AG09309 (cell line): ENCODE measurements at regions not wholly inside any gene's neighbourhood (a gene's known extent, or its start where the extent isn't known, plus 50 kb on each side); places are given as distances from the start of the nearest gene placed in this dataset.
"Not testable (repeated sequence)": the region's sequence is repeated elsewhere in the genome, so short reads cannot be mapped to it uniquely, and the experiment has no call there.

ENCODE experiments used
- DNase-seq: peaks from one replicate; pipeline ENCODE4 v3.0.0-alpha.2; 2010; ENCODE audit warnings: low read depth
- H3K4me3 ChIP-seq: 2 replicates; pipeline ENCODE4 v1.5.1; 2011; ENCODE audit warnings: mild to moderate bottlenecking, low read depth, low read length, moderate library complexity; ENCODE audit not compliant: control insufficient read depth
- CTCF ChIP-seq: IDR thresholded peaks from 2 replicates; pipeline ENCODE4 v1.5.1; 2011; ENCODE audit warnings: mild to moderate bottlenecking, low read depth, low read length, inconsistent platforms; ENCODE audit not compliant: insufficient read depth, control insufficient read depth; ENCODE audit errors: missing control alignments

- no peak for DNase-seq
- H3K4me3 ChIP-seq: no peak overlapping the region
- TF ChIP-seq CTCF: no peak
Observed at GRCh38 chr4:159777689-159778088, 674.8 kb downstream of the RAPGEF2 start.

GRCh38 chr4:159778298-159778697, 675.4 kb downstream of the RAPGEF2 start:
- TF ChIP-seq CTCF: no peak
- DNase-seq: no peak
- H3K4me3 ChIP-seq: no peak overlapping the region

DNA sequence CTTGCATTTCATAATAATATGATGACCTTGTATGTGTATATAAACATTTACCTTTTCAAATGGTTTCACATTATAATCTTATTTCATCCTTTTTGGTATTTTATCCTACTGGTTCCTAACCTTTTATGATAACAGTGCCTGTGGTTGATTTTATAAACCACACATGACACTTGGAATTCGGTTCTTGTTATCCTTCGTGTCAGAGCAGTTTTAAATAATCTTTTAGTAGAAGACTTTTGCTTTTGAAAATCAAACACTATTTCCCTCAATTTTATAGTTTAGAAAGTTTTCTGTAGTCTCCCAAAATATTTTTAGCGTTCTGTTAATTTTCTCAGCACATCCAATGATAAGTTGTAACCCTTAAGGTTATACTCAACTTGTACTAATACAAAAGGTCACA, 676.8 kb downstream of the RAPGEF2 start:
- no peak for DNase-seq
- no peak overlapping the region for H3K4me3 ChIP-seq
- no peak for TF ChIP-seq CTCF

DNA sequence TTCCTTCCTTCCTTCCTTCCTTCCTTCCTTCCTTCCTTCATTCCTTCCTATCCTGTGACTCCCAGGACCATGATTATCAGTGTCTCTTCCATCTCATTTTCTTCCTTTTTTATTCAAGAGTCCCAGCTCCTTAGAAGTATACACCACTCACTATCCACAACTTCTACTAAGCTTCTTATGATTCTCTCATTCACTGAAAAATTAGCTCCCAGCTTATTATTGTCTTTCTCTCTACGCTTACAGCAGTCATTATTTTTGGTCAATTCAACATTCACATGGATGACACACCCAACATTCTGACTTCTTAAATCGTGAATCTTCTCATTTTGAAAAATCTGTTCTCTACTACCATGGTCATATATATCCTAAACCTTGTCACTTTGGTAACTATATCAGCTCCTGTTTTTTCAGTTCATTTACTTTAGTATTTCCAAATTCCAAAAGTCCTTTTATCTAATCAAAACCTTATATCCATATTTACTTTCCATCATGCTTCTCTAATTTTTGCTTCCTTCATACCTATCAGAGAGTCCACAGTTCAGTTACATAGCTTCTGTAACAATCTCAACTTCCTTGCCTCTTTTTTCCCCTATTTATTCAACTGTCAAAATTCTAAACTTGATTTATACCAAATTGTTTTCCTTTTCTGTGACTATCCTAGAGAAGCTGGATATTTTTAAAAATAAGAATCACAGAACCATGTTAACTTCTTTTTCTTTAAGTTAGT, 677.5 kb downstream of the RAPGEF2 start:
- DNase-seq: no peak
- TF ChIP-seq CTCF: no peak
- H3K4me3 ChIP-seq: no peak overlapping the region

GRCh38 chr4:159787901-159788300, 685.0 kb downstream of the RAPGEF2 start:
- DNase-seq: no peak
- H3K4me3 ChIP-seq: no peak overlapping the region
- TF ChIP-seq CTCF: no peak

GRCh38 chr4:159791334-159791733, 688.5 kb downstream of the RAPGEF2 start:
- no peak for TF ChIP-seq CTCF
- no peak for DNase-seq
- no peak overlapping the region for H3K4me3 ChIP-seq

DNA sequence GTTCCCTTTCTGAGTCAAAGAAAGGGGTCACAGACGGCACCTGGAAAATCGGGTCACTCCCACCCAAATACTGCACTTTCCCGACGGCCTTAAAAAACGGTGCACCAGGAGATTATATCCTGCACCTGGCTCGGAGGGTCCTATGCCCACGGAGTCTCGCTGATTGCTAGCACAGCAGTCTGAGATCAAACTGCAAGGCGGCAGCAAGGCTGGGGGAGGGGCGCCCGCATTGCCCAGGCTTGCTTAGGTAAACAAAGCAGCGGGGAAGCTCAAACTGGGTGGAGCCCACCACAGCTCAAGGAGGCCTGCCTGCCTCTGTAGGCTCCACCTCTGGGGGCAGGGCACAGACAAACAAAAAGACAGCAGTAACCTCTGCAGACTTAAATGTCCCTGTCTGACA, 701.7 kb downstream of the RAPGEF2 start:
- H3K4me3 ChIP-seq, DNase-seq: not testable (repeated sequence)
